H7 (cell line): ENCODE measurements at regions not wholly inside any gene's neighbourhood (a gene's known extent, or its start where the extent isn't known, plus 50 kb on each side); places are given as distances from the start of the nearest gene placed in this dataset.
"Not testable (repeated sequence)": the region's sequence is repeated elsewhere in the genome, so short reads cannot be mapped to it uniquely, and the experiment has no call there.

ENCODE experiments used
- DNase-seq: peaks from one replicate; pipeline ENCODE4 v3.0.0; 2012
- H3K27me3 ChIP-seq: 2 replicates; pipeline ENCODE4 v1.6.0; 2011; ENCODE audit warnings: mild to moderate bottlenecking, low read length; ENCODE audit not compliant: control insufficient read depth, insufficient read depth
- H3K36me3 ChIP-seq: replicated peaks from 2 replicates; pipeline ENCODE4 v1.5.1; 2011; ENCODE audit warnings: low read length; ENCODE audit not compliant: control insufficient read depth, insufficient read depth
- H3K4me3 ChIP-seq: 2 replicates; pipeline ENCODE4 v1.5.1; 2011; ENCODE audit warnings: low read depth, mild to moderate bottlenecking, control low read depth, low read length, moderate library complexity; ENCODE audit not compliant: insufficient read depth

DNA sequence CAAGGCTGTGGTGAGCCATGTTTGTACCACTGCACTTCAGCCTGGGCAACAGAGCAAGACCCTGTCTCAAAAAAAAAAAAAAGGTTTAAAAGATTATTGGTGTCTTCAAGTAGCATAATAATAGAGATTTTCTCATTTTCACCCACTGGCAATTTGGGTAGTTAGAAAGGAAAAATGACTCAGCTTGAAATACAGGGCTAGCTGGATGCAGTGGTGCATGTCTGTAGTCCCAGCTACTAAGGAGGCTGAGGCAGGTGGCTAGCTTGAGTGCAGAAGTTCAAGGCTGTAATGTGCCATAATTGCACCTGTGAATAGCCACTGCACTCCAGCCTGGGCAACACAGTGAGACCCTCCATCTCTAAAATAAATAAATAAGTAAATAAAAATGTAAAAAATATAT lies 111.1 kb downstream of the ARRDC3 start:
- Histone ChIP-seq H3K36me3 (no peaks in the 10 kb centered on the region), H3K27me3 (no peaks in the 10 kb centered on the region), H3K4me3 (no peak overlapping the region)
- no peak for DNase-seq

DNA sequence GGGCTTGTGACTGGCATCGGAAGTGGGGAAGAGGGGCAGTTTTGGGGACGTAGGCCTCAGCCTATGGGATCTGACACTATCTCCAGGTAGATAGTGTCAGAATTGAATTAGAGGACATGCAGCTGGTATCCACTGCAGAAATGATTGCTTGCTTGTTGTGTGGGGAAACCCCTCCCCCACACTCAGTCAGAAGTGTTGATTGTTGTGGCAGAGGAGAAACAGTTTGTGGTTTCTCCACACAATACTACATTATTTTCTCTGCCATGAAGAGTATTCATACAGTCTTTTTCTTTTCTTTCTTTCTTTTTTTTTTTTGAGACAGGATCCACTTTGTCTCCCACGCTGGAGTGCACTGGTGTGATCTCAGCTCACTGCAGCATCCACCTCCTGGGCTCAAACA lies 113.9 kb downstream of the ARRDC3 start:
- Histone ChIP-seq H3K4me3 (no peak overlapping the region), H3K36me3 (no peaks in the 10 kb centered on the region), H3K27me3 (no peaks in the 10 kb centered on the region)
- DNase-seq = no peak

DNA sequence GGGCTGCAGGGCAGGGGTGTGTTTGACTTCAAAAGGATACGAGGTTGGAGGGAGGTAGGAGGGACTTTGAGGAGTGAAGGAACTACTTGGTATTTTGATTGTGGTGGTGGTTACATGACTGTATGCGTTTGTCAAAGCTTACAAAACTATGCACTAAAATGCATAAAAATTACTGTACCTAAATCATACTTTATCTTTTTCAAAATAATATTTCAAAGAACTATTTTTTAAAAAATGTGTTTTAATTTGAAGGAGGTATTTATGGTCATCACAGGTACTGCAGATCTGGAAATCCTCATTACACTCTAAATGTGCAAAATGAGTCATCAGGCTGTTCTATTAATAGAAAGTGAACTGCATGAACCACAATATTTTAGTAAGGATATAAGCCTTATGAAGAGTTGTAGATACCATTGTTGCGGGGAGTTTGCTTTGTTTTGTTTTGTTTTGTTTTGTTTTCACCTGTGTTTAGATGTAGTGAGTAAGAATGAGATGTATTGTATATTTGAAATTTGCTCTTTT lies 116.9 kb downstream of the ARRDC3 start:
- no peaks in the 10 kb centered on the region for H3K36me3 ChIP-seq
- H3K27me3 ChIP-seq = no peaks in the 10 kb centered on the region
- DNase-seq = no peak
- H3K4me3 ChIP-seq = no peak overlapping the region

DNA sequence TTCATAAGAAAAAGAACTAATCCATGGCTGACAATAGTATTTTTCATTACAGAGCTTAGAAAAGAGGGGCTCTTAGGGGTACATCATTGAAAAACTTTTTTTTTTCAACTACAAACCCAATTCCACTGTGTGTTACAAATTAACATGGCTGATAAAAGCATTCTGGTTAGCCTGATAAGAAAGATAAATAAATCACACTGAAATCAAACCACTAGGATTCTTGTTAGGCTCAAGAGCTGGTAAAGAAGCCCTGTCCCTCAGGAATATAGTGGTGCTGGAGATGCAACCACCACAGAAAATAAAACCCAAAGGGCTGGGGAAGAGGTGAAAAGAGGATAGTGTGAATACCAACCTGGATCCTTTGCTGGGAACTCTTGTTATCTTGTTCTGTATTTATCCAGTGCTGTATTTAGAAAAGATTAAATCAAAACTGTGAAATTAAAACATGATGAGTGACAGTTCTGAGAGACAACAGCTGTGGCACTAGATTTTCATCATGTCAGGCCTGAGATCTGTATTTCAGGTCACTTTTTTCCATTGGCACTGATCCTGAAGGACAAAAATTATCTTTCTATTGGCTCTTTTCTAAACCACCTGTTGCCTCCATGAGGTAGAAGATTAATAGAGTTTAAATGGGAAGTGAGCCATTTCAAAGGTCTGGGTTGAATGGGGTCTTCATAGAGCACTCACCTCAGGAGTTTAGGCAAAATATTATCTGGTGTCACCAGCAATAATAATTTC lies 118.6 kb downstream of the ARRDC3 start:
- no peaks in the 10 kb centered on the region for H3K36me3 ChIP-seq
- no peaks in the 10 kb centered on the region for H3K27me3 ChIP-seq
- DNase-seq = no peak
- no peak overlapping the region for H3K4me3 ChIP-seq

DNA sequence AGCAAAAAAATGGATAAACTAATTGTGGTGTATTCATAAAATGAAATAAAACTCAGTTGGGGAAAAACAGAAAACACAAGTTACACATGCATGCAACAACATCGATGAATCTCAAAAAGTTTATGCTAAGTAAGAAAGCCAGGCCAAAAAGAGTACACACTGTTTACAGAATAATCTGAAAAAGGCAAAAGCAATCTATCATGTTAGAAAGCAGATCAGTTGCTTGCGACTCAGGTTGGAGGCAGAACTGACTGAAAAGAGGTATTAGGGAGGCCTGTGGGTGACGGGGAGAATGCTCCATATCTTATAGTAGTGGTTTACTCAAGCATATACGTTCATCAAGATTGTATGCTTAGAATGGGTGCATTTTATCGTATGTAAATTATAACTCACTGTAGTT lies 119.2 kb downstream of the ARRDC3 start:
- Histone ChIP-seq H3K4me3 (no peak overlapping the region), H3K36me3 (no peaks in the 10 kb centered on the region), H3K27me3 (no peaks in the 10 kb centered on the region)
- no peak for DNase-seq

DNA sequence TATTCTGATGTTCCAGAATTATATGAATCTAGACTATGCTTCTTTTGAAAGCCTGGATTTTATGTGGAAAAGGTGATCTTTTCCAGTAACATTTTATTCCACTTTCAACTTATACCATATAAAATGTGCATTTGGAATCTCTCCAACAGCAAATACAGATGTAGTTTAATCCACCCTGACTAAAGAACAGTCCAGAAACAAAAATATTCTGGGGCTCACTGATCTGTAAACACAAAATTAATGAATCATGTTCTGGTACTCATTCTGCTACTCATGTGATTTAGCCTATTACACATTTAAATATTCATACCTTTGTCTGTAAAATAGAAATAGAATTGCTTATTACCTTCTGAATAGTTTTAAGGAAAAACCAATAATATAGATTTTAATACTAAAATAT lies 125.8 kb downstream of the ARRDC3 start:
- DNase-seq = no peak
- Histone ChIP-seq H3K27me3 (no peaks in the 10 kb centered on the region), H3K36me3 (no peaks in the 10 kb centered on the region), H3K4me3 (no peak overlapping the region)

DNA sequence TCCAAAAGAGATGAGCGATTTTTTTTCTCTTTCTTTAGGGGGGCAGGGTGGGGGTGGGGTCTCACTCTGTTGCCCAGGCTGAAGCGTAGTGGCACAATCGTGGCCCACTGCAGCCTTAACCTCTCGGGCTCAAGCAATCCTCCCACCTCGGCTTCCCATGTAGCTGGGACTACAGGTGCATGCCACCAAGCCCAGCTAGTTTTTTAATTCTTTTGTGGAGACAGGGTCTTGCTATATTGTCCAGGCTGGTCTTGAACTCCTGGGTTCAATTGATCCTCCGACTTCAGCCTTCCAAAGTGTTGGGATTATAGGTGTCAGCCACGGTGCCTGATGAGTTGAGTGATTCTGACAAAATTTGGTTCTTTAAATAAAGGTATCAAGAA lies 127.0 kb downstream of the ARRDC3 start:
- H3K4me3 ChIP-seq = no peak overlapping the region
- no peaks in the 10 kb centered on the region for H3K36me3 ChIP-seq
- no peak for DNase-seq
- no peaks in the 10 kb centered on the region for H3K27me3 ChIP-seq

DNA sequence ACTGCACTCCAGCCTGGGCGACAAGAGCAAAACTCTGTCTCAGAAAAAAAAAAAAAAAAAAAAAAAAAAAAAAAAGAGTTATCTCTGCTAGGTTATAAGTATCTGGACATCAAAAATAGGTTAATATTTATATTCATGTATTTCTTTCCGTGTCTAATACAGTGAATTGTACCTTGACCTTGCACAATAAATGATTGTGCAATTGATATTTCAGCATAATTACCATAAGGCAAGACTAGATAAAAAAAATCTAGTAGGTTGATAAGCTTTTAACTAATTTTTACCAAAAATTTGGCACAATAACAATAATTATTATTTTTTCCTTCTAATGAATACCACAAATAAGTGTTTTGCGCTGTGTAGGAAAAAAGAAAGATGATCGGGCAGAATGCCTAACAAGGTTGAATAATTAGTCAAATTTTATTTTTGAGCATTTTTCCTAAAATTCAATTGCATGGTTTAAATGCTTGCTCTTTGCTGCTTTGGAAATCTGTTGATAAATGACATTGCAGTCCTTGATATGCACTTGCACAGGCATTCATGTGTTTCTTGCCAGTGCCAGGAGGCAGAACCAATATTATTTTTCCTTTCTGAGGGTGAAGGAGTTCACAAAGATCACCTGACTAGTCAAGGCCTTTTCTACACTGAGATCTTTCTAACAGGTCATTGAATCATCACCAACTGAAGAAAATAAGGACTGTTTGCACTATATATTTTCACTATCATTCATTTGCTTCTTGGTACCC lies 127.5 kb downstream of the ARRDC3 start:
- no peak for DNase-seq
- Histone ChIP-seq H3K4me3 (no peak overlapping the region), H3K27me3 (no peaks in the 10 kb centered on the region), H3K36me3 (no peaks in the 10 kb centered on the region)

DNA sequence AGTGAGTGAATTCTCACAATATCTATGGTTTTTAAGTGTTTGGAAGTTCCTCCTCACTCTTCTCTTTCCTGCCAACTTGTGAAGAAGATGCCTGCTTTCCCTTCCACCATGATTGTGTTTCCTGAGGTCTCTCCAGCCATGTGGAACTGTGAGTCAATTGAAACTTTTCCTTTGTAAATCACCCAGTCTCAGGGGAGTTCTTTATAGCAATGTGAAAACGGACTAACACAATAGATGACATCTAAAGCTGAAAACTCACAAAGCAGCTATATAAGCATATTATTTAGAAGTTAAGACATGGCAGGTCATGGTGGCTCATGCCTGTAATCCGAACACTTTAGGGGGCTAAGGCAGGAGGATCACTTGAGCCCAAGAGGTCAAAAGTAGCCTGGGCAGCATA lies 130.2 kb downstream of the ARRDC3 start:
- H3K36me3 ChIP-seq = no peaks in the 10 kb centered on the region
- no peaks in the 10 kb centered on the region for H3K27me3 ChIP-seq
- H3K4me3 ChIP-seq = no peak overlapping the region
- no peak for DNase-seq

DNA sequence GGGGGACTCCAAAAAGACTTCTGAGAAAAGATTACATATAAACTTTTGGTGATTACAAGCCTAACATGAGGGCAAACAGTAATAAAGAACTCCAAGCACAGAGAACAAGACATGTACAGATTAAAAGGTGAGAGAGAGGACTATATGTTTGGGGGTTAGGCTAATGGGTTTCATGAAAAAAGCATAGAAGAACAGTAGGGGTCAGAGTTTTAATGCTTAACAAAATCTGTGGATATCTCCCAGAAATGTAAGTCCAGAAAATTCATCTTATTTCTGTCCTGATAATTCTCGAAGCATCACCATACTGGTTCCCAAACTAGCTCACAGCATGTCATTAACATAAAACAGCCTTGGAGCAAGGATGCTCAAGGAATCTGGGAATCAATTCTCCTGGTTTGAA lies 137.2 kb downstream of the ARRDC3 start:
- no peak for DNase-seq
- Histone ChIP-seq H3K36me3 (no peaks in the 10 kb centered on the region), H3K4me3 (no peak overlapping the region), H3K27me3 (no peaks in the 10 kb centered on the region)

DNA sequence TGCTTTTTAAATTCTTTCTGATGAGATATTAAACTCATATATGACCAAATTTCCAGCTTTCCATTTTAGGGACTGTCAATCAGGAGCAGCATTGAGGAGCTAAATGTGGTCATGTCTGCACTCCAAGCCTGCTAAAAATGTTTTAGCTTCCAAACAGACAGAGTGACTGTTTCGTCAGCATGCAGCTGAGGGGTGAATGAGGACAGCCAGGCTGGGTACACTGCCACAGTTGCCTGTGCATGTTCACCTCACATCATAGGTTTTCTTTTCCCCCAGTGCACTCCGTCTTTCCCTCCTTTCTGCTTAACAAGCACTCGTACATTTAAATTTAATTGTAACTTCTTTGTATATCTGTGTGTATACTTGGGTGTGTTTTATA lies 138.1 kb downstream of the ARRDC3 start:
- H3K36me3 ChIP-seq = no peaks in the 10 kb centered on the region
- H3K4me3 ChIP-seq = no peak overlapping the region
- H3K27me3 ChIP-seq = no peaks in the 10 kb centered on the region
- DNase-seq = no peak

DNA sequence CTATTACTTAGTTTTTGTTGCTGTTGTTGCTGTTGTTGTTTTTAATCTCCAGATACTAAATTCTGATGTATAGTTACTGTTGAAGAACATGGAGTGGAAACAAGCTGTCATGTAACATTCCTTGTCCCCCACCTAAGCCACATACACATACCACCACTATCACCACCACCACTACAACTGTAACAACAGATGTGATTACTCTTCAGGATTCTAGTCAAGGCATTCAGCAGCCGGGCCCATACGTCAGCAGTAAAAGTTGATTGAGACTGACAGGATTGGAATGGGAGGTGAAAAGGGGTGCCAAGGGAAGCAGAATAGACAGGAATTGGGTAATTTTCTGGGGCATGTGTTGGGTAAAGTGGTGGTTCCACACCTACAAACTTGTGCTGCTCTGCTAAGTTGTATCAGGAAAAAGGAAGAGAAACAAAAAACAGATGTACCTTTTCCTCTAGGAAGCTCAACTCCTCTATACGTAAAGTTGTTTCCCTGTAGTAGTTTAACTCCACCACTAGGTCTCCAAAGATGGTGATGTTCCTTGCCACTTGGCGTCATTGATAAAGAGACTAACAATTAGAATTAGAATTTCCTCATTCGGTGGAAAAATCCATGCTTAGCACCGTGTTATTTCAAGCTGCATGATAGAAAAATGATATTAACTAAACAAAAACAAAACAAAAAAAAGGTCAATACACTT lies 138.6 kb downstream of the ARRDC3 start:
- Histone ChIP-seq H3K27me3 (no peaks in the 10 kb centered on the region), H3K4me3 (no peak overlapping the region)
- DNase-seq = peak; percentile 6

DNA sequence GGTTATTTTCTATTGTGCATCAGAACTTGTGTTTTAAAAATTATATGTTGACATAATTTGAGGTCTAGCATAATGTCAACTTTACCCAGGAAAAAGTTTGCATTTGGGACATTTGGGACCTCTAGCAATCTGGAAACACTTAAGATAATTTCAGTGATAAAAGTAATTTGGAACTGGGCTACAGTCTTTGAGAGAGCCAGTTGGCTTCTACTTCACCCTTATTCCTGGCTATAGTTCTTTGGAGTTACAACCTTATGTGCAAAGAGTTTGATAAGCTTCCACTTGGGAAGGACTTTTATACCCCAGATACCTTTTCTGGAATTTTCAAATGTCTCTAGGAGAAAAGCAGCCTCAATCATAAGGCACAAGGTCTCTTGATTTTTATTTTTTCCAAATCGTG lies 139.3 kb downstream of the ARRDC3 start:
- no peak overlapping the region for H3K4me3 ChIP-seq

More for the DNA sequence above, 138.6 kb downstream of the ARRDC3 start:
- no peaks in the 10 kb centered on the region for H3K36me3 ChIP-seq

DNA sequence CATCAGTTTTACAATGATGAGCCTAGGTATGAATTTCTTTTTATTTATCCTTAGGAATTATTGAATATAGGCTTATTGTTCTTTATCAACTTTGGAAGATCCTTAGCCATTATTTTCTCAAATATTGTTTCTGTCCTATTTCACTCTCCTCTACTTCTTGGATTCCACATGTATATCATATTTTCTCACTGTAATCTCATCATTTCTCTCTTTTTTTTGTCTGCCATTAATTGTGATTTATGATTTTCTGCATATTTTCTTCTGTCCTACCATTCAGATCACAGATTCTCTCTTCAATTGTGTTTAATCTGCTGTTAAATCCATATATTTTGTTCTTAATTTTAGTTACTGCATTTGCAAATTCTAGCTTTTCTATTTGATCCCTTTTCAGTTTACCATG lies 139.8 kb downstream of the ARRDC3 start:
- Histone ChIP-seq H3K36me3 (no peaks in the 10 kb centered on the region), H3K4me3 (no peak overlapping the region), H3K27me3 (no peaks in the 10 kb centered on the region)
- no peak for DNase-seq

More for the DNA sequence above, 139.3 kb downstream of the ARRDC3 start:
- Histone ChIP-seq H3K27me3 (no peaks in the 10 kb centered on the region), H3K36me3 (no peaks in the 10 kb centered on the region)
- no peak for DNase-seq

DNA sequence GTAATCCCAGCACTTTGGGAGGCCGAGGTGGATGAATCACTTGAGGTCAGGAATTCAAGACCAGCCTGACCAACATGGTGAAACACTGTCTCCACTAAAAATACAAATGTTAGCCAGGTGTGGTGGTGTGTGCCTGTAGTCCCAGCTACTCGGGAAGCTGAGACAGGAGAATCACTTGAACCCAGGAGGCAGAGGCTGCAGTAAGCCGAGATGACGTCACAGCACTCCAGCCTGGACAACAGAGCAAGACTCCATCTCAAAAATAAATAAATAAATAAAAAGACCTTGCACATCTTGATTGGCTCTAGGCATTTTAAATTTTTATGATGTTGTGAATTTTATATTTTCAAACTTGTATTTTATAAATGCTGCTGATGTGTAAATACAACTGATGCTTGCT lies 141.7 kb downstream of the ARRDC3 start:
- H3K36me3 ChIP-seq, H3K27me3 ChIP-seq, H3K4me3 ChIP-seq, DNase-seq: not testable (repeated sequence)
